ENCODE measurements at regions not wholly inside any gene's neighbourhood (a gene's known extent, or its start where the extent isn't known, plus 50 kb on each side); places are given as distances from the start of the nearest gene placed in this dataset.

DNA sequence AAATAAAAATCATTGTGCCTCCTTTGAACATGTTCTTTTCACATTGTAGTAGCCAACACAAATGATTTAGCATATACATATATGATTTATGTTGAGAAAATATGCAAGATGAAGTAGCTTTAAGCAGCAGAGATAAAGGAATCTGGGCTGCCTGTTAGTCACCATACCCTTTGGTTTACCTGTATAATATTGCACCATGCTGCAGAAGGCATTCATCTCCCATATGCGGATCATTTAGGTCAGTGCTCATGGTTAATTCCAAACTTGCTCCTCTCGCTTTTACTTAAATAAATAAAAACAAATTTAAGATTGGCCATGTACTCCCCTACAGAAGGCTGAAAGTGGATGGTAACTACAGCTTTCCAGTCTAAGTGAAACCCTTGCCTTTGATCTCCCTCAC lies 86.7 kb upstream of the TBL1XR1 start:
- TF ChIP-seq POLR2AphosphoS5 (IDR thresholded peaks at IDR 0.05) = no peak
- TF ChIP-seq, protein P1, sequence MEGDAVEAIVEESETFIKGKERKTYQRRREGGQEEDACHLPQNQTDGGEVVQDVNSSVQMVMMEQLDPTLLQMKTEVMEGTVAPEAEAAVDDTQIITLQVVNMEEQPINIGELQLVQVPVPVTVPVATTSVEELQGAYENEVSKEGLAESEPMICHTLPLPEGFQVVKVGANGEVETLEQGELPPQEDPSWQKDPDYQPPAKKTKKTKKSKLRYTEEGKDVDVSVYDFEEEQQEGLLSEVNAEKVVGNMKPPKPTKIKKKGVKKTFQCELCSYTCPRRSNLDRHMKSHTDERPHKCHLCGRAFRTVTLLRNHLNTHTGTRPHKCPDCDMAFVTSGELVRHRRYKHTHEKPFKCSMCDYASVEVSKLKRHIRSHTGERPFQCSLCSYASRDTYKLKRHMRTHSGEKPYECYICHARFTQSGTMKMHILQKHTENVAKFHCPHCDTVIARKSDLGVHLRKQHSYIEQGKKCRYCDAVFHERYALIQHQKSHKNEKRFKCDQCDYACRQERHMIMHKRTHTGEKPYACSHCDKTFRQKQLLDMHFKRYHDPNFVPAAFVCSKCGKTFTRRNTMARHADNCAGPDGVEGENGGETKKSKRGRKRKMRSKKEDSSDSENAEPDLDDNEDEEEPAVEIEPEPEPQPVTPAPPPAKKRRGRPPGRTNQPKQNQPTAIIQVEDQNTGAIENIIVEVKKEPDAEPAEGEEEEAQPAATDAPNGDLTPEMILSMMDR (IDR thresholded peaks at IDR 0.05) = no peak
- TF ChIP-seq POLR2A (IDR thresholded peaks at IDR 0.05) = no peak

Data from breast epithelium (tissue), 3 donors.